ENCODE measurements at regions not wholly inside any gene's neighbourhood (a gene's known extent, or its start where the extent isn't known, plus 50 kb on each side); places are given as distances from the start of the nearest gene placed in this dataset.

- DNase-seq = no peak
These were observed 72.4 kb upstream of the HAAO start for GRCh38 chr2:42864641-42865280.

- DNase-seq = no peak
These were observed 71.8 kb upstream of the HAAO start for GRCh38 chr2:42864222-42864621.

GRCh38 chr2:42863751-42864150, 71.4 kb upstream of the HAAO start:
- no peak for DNase-seq

- no peak for DNase-seq
These were observed 70.9 kb upstream of the HAAO start for GRCh38 chr2:42863320-42863719.

- no peak for DNase-seq
These were observed 70.3 kb upstream of the HAAO start for GRCh38 chr2:42862669-42863185.

- DNase-seq = no peak
These were observed 68.9 kb upstream of the HAAO start for GRCh38 chr2:42861321-42861720.

- no peak for DNase-seq
These were observed 68.1 kb upstream of the HAAO start for GRCh38 chr2:42860319-42861094.

GRCh38 chr2:42859791-42860190, 67.4 kb upstream of the HAAO start:
- DNase-seq = no peak

GRCh38 chr2:42859006-42859552, 66.7 kb upstream of the HAAO start:
- DNase-seq = peak; percentile 71

GRCh38 chr2:42858140-42859005, 66.0 kb upstream of the HAAO start:
- no peak for DNase-seq

- no peak for DNase-seq
These were observed 64.7 kb upstream of the HAAO start for GRCh38 chr2:42856891-42857632.

GRCh38 chr2:42856106-42856860, 63.9 kb upstream of the HAAO start:
- DNase-seq = no peak

GRCh38 chr2:42855221-42855970, 63.0 kb upstream of the HAAO start:
- DNase-seq = no peak

GRCh38 chr2:42854207-42854818, 61.9 kb upstream of the HAAO start:
- peak; percentile 59 for DNase-seq

GRCh38 chr2:42853549-42854206, 61.3 kb upstream of the HAAO start:
- no peak for DNase-seq

- no peak for DNase-seq
These were observed 60.4 kb upstream of the HAAO start for GRCh38 chr2:42852798-42853197.

GRCh38 chr2:42851740-42852250, 59.4 kb upstream of the HAAO start:
- DNase-seq = no peak

- no peak for DNase-seq
These were observed 58.8 kb upstream of the HAAO start for GRCh38 chr2:42851186-42851585.

All from fibroblast of skin of back (primary cell).